A172 (cell line): ENCODE measurements at regions not wholly inside any gene's neighbourhood (a gene's known extent, or its start where the extent isn't known, plus 50 kb on each side); places are given as distances from the start of the nearest gene placed in this dataset.
A peak's percentile ranks its signal among the peaks of the same experiment; 100 is the strongest.

ENCODE experiments used
- DNase-seq: peaks from one replicate; pipeline ENCODE4 v3.0.0-alpha.2; 2015; ENCODE audit warnings: low spot score

DNA sequence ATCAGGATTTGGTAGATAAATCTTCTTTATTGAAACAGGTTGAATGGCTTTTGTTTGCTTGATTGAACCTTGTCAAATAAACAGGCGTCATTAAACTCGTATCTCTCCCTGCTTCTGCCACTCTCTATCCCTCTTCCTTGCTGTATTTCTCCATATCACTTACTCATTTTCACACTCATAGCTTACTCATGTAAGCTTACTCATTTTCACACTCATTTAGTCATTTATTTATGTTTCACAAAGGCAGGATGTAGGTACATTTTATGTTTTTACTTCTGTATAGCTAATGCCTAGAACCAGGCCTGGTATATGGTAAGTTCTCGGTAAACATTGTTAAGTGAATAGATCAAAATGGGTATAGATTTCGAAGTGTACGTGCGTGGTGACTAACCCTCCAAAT is 450.0 kb downstream of the PMP22 start:
- no peak for DNase-seq

DNA sequence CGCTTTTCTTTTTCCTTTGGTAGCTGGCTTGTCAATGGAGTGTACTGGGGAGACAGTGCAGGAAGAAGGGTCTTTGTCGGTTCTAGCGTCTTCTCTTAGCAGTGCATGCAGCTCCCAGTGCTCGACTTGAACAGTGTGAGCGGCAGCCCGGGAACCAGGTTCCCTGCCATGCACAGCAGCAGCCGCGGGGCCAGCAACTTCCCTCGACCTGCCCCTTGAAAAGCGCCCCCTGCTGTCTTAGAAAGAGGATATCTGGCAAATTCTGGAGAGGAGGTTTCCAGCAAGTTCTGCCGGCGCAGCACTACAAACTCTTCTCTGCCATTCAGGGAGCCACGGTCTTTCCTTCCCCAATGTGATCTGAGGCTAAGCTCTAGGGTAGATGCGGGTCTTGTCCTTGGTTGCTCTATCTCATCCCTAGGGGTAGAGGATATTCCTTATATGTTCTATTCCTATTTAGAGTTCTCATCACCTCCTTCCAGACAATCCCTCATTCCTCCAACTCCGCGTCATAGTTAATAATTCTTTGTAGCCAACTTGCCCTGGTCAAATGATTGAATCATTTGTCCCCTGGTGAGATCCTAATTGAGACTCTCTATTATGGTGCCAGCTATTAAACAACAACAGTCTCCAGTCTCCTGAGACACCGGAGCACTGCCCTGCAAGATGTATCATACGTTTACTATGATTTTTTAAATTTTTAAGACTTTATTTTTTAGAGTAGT is 451.3 kb downstream of the PMP22 start:
- no peak for DNase-seq

DNA sequence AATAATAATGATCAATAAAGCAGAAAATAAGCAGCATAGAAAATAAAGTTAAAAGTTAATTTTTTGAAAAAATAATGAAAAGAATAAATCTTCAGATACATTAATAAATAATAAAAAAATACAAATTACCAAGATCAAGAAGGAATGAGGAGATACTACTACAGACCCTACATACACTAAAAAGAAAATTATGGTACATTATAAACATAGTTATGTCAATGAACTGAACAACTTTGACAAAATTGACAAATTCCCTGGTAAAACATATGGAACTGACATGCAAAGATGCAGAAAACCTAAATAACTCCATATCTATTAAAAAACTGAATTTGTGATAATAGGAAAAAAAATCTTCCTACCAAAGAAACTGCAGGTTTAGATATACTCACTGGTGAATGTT is 456.7 kb downstream of the PMP22 start:
- DNase-seq = no peak

DNA sequence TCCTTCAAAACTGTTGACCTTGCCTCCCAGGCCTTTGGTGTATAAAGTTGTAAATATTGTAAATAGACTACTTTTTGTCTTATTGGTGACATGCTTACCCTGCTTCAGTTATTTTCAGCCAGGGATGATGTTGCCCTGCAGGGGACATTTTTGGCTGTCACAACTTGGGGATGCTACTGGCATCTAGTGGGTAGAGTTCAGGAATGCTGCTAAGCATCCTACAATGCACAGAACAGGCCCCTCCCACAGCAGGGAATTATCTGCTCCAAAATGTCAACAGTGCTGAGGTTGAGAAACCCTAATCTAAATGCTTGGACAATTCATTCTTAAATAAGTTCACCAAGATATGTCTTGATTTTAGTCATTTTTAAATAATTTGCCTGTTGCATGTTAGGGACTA is 459.8 kb downstream of the PMP22 start:
- no peak for DNase-seq

DNA sequence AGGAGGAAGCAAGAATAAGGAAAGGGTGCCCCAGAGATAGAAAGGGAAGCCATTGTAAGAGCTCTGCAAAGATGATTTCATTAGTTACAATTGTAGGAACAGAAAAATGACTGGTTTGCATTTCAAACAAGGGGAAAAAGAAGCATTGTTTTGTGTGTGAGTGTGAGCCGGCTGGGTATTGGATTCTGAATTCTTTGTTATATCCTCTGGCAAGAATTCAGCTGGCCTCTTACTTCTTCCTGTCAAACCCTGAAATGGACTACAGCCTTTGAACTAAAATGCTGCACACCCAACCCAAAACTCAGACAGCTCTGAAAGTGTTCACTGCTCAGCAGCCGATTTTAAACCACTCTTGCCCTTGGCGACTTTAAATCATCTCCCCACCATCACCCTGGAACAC is 461.3 kb downstream of the PMP22 start:
- DNase-seq = no peak

DNA sequence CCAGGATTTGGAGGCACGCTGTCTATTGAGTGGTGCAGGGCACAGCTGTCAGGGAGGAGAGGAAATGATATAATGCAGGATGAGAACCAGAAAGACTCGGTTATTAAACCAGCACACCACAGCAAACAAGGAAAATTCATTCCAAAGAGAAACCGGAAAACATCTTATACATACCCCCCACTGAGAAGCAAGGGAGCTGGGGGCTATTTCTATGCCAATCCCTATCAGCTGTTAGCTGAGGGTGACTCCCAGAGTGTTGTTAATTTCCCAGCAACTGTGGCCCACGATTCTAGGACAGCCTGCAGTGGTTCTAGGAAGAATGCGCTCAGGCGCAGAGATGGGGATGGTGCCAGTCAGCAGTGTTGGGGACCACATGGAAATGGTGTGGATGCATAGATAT is 467.3 kb downstream of the PMP22 start:
- DNase-seq = no peak

DNA sequence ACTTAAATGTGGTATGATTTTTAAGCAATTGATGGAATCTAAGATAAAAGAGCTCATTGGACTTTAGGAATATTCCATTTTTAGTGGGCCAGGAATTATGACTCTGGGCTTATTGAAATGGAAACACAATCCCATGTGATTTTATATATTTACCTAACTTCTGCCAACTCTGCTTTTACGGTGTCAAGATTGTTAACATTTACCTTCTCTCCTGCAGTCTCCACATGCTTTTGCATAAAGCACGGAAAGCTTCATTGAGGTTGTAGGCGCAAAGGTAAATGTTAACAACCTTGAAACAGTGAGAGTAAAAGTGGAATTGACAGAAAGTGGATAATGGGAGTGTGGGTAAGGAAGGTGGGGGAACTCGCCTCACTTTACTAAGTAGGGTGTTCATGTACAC is 468.1 kb downstream of the PMP22 start:
- DNase-seq = no peak

DNA sequence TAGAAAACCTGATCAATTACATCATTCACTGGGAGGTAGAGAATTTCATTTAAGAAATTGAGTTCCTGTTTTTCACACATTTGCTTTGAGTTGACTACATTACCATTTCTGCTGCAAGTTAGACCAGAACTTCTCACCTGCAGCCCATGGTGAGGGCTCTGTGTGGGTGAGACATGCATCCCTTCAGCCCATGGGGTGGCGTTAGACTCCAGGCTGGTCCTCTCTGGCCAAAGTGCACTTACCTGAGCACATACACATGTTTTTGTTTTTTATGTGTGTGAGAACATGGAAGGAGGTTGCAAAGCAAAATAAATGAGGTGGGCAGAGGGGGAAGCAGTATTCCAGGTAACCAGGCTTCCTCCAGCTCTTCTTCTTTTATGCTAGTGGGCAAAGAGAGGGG is 470.2 kb downstream of the PMP22 start:
- no peak for DNase-seq

DNA sequence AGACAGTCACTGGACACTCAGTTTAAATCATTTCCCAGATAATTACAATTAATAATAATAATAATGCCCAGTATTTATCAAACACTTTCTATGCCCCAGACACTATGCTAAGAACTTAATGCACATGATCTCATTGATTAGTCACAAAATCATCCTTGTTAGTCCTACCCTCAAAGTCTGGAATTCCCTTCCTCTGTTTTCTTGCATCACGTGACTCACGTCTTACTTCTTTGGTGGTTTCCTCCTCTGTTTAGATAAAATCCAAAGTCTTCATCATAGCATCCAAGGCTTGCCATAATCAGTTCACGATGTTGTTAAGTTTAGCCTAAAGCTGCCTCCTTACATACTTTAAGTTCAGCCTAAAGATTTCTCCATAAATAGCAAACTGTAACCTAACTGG is 471.9 kb downstream of the PMP22 start:
- peak; percentile 6 for DNase-seq

DNA sequence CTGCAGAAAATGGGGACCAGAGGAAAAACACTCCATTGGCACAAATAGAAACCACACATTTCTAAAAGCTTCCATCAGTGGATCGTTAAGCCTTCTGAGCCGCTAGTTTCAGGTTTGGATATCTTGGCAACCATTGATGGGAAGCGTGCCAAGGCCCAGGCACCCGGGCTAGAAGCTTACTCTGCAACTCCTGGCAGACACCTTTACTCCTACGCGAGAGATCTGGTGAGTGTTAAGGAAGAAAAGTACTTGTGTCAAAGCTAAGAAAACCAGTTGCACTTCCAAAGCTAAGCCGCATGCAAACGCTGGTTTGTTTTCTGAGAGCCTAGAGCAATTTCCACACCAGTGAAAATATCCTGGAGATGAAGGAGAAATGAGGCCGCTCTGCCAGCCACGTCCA is 472.4 kb downstream of the PMP22 start:
- DNase-seq = no peak

DNA sequence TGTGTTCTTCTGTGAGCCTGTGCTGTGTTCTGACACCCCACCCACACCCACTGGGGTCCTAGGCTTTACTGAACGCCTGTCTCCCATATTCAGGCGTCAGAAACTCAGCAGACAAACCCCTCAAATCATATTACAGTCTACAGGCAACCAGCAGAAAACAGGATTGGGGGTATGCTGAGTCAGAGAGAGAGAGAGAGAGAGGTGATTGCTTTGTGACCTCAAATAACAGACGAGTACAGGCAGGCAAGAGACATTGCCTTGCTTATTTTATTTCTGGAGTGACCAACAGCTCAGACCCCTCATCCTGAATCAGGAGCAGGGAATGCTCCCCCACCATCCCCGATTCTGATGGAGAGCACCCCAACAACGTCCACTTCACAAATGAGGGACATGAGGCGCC is 473.9 kb downstream of the PMP22 start:
- DNase-seq = no peak

DNA sequence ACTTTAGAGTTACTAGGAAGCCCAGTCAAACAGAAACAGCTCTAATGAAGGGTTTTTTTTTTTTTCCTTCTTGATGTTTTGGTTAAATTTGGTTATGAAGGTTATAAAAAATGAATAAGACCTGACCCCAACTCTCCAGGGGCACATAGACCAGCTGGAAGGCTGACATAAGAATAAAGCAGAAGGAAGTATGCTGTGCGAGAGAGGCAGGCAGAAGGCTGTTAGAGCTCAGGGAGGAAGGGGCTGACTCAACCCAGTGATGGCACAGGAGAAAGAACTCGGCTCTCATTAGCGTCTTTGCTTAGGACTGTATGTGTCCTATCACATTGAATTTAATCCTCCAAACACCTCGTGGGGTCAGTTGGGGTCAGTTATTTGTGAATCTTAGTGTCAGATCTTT is 474.6 kb downstream of the PMP22 start:
- DNase-seq = no peak

DNA sequence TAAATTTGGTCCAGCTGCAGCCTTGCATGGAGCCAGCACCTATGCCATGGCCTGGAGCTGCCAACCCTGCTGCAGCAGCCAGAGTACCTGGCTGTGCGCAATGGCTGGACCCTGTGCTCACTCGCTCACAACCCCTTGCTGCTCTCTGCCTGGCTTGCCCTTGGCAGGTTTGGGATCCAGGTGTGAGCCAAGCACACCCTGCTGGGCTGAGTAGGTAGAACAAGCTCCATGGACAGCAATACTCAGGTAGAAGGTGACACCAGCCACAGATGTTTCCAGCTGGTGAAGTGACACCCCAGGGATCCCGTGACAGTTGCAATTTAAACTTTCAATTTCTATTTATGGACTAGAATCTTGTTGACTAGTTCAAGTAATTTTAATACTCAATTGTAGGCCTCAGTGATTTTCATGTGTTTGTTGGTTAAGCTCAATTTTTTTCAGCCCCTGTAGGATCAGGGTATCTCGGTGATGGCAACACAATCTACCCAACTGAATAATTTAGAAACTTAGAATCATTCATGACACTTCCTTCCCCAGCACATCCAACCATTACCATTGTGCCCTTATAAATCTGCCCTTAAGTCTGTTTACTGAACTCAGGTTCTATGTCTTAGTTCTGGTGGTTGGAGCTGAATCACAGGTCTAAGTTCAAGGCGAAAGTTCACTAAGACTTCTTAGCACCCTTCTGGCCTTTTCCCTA is 480.0 kb downstream of the PMP22 start:
- no peak for DNase-seq

DNA sequence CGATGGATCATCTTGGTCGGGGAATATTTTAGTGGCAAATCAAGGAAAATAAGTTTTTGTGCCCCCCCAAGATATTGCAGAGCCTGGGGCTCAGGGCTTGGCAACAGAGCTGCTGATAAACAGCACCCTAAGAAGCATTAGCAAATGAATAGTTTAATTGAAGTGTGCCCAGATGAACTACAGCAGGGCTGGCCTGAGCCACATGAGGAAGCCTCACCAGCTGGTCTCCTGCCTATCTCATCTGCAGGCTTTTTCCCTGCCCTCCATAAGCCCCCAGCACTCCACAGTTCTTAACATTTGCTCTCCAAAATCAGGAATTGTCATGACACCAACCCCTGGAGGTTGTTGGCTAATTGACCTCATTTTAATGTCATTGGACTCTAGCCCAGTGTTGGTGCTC is 480.2 kb downstream of the HS3ST3B1 start:
- no peak for DNase-seq

DNA sequence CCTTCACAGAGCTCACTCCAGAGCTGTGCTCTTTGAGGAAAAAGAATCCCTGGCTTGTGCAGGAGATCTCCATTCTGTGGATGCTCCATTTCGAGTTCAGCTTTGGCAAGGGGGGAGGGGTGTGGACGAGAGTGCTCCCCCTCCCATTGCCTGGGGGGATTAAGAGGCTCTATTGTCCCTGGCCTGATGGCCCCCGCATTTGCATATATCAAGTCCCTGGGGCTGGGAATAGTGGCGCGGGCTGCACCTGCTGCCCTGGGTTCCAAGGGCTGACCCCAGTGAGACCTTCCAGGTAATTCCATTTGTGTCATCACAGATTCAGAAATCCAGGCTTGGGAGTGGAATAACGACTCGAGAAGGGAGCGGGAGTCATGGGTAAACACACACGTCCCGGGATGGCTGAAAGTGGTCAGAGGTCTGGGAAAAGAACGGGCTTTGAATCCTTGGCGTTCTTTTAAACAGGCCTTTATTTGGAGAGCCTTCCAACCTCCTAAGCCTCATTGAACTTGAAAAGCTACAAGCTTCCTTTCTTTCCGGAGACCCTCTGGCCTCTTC is 479.3 kb downstream of the HS3ST3B1 start:
- no peak for DNase-seq

DNA sequence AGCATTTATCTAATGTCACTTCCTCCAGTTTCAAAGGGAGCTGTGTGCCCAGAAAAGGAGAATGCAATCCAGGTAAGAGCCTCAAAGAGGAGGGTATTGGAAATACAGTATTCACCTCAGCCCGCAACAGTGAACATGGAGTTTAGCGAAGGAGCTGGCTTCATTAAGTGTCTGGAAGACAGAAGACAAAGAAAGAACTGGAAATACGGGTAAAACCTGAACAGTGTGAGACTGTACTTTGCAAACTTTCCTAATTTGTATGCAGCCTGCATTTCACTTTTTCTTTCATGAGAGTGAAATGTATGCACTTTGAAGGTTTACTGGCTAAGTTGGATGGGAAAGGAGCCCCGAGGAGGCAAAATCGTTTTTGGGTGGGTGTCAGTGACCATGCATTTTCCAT is 478.4 kb downstream of the HS3ST3B1 start:
- DNase-seq = no peak

DNA sequence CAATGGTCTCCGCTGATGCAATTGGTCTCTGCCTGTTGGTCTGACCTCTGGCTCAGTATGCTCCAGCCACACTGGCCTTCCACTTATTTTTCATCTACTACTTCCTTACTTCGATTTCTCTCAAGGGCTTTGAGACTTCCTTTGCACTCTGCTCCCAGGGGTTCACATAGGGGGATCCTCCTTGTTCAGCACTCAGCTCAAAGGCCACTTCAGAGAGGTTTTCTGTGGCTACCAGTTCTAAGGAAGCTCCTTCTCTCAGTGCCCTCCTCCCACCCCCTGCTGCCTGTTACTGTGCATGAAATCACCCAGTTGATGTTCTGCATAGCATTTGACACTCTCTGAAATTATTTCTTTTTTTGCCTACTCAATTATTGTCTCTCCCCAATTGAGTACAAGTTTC is 476.4 kb downstream of the HS3ST3B1 start:
- DNase-seq = no peak

DNA sequence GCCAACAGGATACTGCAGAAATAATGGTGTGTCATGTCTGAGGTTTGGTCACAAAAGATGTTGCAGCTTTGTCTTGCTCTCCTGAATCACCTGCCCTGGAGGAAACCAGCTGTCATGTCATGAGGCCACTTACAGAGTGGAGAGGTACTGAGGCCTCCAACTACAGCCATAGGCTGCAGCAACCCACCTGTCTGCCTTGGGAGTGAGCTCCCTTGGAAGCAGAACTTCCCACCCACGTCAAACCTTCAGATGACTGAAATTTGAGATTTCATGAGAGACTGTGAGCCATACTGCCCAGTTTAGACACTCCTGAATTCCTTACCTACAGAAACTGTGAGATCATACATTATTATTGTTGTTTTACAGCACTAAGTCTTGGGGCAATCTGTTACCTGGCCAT is 475.9 kb downstream of the HS3ST3B1 start:
- no peak for DNase-seq

DNA sequence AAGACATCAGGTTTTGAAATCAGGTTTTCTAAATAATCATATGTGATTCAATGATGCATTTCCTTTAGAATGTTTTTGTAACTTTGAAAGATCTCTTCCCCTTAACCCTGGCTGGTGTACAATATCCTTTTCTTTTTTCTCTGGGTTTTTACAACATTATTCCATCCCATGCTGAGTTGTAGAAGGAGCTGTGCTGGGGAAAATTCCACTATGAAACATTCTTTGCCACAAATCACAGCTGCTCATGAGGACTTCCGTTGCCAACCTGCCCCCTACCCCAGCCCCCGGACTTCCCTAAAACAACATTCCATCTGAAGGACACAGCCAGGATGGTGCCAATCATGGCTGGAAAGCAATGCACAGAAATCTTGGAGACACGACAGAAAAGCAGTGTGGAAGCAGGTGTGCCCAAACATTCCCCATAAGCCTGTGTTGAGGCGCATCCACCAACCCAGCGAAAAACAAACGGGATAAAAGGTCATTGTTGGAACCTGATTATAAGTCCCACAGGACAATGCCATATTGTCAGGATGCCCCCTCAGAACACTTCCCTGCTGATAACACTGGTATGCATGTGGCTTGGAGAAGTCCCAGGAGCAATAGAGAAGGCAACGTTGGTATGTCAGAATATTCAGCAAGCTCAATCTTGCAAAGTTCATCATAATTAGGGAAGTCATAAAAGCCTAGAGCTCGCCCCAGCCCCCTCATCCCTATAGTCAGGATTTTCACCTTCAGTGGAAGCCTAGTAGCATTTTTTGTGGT is 475.0 kb downstream of the HS3ST3B1 start:
- DNase-seq = peak; percentile 42

DNA sequence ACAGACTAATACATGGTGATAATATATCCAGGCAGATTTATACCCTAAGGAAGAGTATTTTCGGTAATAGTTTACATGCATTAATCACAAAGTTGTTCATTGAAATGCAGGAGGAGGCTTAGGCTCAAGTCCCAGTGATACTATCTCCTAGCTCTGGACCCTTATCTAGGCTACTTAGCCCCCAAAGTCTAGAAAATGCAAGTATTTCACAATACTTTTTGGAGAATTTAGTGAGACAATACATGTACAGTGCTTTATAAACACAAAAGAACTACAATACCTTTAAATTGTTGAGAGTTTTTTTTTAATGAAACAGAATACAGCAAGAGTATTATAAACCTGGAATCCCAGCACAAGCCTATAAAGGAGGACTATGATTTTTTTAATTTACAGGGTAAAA is 473.9 kb downstream of the HS3ST3B1 start:
- no peak for DNase-seq

DNA sequence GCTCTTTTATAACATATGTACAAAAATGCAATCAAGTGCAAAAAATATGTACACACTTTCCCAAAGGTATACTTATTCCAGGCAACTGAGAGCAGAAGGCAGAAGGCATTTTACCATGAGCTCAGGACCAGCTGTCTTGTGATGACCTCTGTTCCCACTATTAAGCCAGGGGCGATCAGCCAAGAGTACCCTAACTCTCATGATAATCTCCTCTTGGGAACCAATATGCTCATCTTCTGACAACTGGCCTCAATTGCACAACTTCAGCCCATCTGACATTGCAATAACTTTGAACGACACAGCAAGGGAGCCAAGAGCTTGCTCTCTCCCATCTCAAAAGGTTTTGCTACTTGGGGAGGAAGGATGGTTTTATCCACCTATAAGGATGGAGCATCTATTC is 471.9 kb downstream of the HS3ST3B1 start:
- no peak for DNase-seq

DNA sequence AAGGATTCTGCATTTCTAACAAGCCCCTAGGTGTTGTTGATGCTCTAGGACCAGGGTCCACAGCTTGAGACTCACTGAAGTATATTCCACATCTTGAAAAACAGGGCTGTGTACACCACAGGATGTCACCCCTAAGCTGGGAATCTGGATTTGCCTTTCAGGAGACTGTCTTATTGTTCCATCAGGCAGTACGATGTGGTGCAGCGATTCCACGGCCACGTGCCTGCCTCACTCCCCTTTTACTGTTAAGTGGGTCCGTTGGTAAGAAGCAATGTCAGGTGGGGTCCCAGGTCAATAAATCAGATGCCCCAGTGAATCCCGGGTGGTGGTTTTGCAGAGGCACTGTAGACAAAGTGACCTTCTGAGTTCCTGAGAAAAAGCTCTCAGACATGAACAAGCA is 470.7 kb downstream of the HS3ST3B1 start:
- DNase-seq = no peak

DNA sequence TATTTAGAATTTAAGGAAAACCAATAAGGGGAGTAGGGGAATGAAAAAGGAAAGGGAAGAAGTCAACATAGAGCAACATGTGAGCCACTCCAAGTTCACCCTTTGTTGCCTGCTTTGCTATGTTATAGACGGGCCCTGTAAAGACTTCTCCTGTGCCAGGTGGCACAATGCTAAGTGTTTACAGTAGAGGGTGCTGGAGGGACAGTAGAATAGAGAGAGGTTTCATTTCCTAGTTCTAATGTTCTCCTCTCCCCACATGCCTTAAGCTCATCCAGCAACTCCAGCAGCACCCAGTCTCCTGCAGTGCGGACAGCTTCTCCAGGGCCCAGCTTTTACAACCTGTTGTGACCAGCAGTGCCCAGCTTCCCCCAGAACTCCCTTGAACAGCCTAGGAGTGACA is 468.0 kb downstream of the HS3ST3B1 start:
- DNase-seq = no peak
